ENCODE measurements at regions not wholly inside any gene's neighbourhood (a gene's known extent, or its start where the extent isn't known, plus 50 kb on each side); places are given as distances from the start of the nearest gene placed in this dataset.
"Not testable (repeated sequence)": the region's sequence is repeated elsewhere in the genome, so short reads cannot be mapped to it uniquely, and the experiment has no call there.

- no peak for DNase-seq (ENCODE audit: low read depth)
Observed at GRCh38 chr6:16823718-16824352, 62.6 kb upstream of the ATXN1 start.

- DNase-seq (ENCODE audit: low read depth) = no peak
Observed at GRCh38 chr6:16822975-16823717, 61.9 kb upstream of the ATXN1 start.

- DNase-seq (ENCODE audit: low read depth) = no peak
Observed at GRCh38 chr6:16822529-16822928, 61.3 kb upstream of the ATXN1 start.

- no peak for DNase-seq (ENCODE audit: low read depth)
Observed at GRCh38 chr6:16821834-16822264, 60.6 kb upstream of the ATXN1 start.

- DNase-seq (ENCODE audit: low read depth) = not testable (repeated sequence)
Observed at GRCh38 chr6:16820262-16820661, 59.0 kb upstream of the ATXN1 start.

- no peak for DNase-seq (ENCODE audit: low read depth)
Observed at GRCh38 chr6:16819752-16820151, 58.5 kb upstream of the ATXN1 start.

GRCh38 chr6:16818992-16819626, 57.8 kb upstream of the ATXN1 start:
- DNase-seq (ENCODE audit: low read depth) = no peak

- DNase-seq (ENCODE audit: low read depth) = no peak
Observed at GRCh38 chr6:16817594-16817993, 56.3 kb upstream of the ATXN1 start.

- DNase-seq (ENCODE audit: low read depth) = no peak
Observed at GRCh38 chr6:16816891-16817290, 55.6 kb upstream of the ATXN1 start.

GRCh38 chr6:16812993-16813392, 51.7 kb upstream of the ATXN1 start:
- no peak for DNase-seq (ENCODE audit: low read depth)

- no peak for DNase-seq (ENCODE audit: low read depth)
Observed at GRCh38 chr6:16811277-16811979, 50.2 kb upstream of the ATXN1 start.
